OCI-LY7 (cell line): ENCODE measurements at regions not wholly inside any gene's neighbourhood (a gene's known extent, or its start where the extent isn't known, plus 50 kb on each side); places are given as distances from the start of the nearest gene placed in this dataset.

Source experiments
- CTCF ChIP-seq: fragments of 200-600 bp; sonication (generic); conservative IDR thresholded peaks from 2 replicates; pipeline ENCODE4 v1.5.1; 2014; ENCODE audit warnings: mild to moderate bottlenecking, antibody characterized with exemption, low read length, moderate library complexity, mixed read lengths
- EZH2phosphoT487 ChIP-seq: fragments of 200-600 bp; sonication (generic); IDR thresholded peaks from 2 replicates; pipeline ENCODE4 v1.6.1; 2018; ENCODE audit warnings: low read depth, borderline replicate concordance, mild to moderate bottlenecking, mixed run types, antibody characterized with exemption, low read length, moderate library complexity, mixed read lengths

GRCh38 chr4:19301527-19301926 lies 950.2 kb upstream of the SLIT2 start:
- no peak for TF ChIP-seq CTCF
- TF ChIP-seq EZH2phosphoT487, result no peak
